ENCODE measurements at regions not wholly inside any gene's neighbourhood (a gene's known extent, or its start where the extent isn't known, plus 50 kb on each side); places are given as distances from the start of the nearest gene placed in this dataset.

DNA sequence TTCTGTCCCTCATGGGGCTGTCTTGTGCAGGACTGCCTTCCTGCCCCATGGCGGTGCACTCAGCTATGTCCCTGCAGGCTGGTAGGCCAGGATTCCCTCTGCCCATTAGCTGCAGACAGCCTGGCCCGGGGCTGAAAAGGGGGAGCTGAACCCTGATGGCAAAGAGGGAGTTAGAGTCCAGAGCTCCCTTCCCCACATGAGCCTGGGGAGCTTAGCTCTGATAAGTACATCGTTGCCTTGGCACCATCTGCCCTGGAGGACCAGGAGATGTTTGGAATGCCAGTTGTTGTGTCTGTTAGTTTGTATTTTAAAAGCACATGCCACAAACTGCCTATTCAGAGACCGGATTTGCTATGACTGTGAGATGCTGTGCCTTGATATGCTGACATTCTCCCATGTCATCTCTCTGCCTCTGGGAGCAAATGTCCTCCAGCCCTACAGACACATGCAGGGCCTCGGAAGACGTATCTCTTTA, 65.1 kb upstream of the AFF3 start:
- H3K4me1 ChIP-seq: no peaks in the 10 kb centered on the region
- DNase-seq (ENCODE audit: low spot score in 2 of 2): no peak
- H3K36me3 ChIP-seq: no peaks in the 10 kb centered on the region
- no peak for TF ChIP-seq EP300 (IDR thresholded peaks at IDR 0.05)
- no peak for TF ChIP-seq CTCF (IDR thresholded peaks at IDR 0.05)
- TF ChIP-seq POLR2A (IDR thresholded peaks at IDR 0.05): no peak
- TF ChIP-seq POLR2AphosphoS5 (IDR thresholded peaks at IDR 0.05): no peak
- H3K27ac ChIP-seq: no peak overlapping the region
- H3K9me3 ChIP-seq: no peaks in the 10 kb centered on the region
- WGBS: 62% methylated on average over 6 of the region's 6 CpGs
- H3K27me3 ChIP-seq: no peaks in the 10 kb centered on the region
- no peak overlapping the region for H3K4me3 ChIP-seq

DNA sequence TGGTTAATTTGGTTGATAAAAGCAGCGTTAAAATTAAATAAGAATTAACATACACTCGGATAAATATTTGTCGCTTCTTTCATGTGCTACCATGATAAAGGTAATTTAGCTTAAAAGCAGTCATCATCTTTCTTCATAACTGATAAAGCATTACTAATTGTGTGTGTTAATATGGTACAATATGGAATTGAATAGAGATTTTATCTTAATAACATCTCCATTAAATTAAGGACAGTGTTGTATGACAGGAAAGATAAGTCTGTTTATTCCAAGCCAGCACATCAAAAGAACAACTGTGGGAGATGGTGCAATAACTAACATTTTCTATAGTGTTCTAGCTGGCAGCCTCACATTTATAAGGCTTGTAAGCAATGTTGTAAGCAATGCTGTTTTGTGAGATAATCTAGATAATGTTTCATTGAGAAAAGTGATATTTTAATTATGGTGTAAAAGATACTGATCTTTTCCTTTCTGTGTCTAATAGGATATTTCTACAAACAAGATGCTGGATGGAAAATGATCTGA, 64.4 kb upstream of the AFF3 start:
- no peaks in the 10 kb centered on the region for H3K4me1 ChIP-seq
- no peaks in the 10 kb centered on the region for H3K9me3 ChIP-seq
- no peak overlapping the region for H3K27ac ChIP-seq
- DNase-seq (ENCODE audit: low spot score in 2 of 2): no peak
- 96% methylated on average over 3 of the region's 3 CpGs for WGBS
- H3K27me3 ChIP-seq: no peaks in the 10 kb centered on the region
- TF ChIP-seq POLR2A (IDR thresholded peaks at IDR 0.05) (no peak), POLR2AphosphoS5 (IDR thresholded peaks at IDR 0.05) (no peak), CTCF (IDR thresholded peaks at IDR 0.05) (no peak), EP300 (IDR thresholded peaks at IDR 0.05) (no peak)
- no peaks in the 10 kb centered on the region for H3K36me3 ChIP-seq
- no peak overlapping the region for H3K4me3 ChIP-seq

- Histone ChIP-seq H3K36me3 (no peaks in the 10 kb centered on the region), H3K27me3 (no peaks in the 10 kb centered on the region), H3K27ac (no peak overlapping the region), H3K9me3 (no peaks in the 10 kb centered on the region), H3K4me3 (no peak overlapping the region), H3K4me1 (no peaks in the 10 kb centered on the region)
- no peak for DNase-seq (ENCODE audit: low spot score in 2 of 2)
- WGBS: 74% methylated on average over 7 of the region's 7 CpGs
- TF ChIP-seq CTCF (IDR thresholded peaks at IDR 0.05) (no peak), POLR2AphosphoS5 (IDR thresholded peaks at IDR 0.05) (no peak), POLR2A (IDR thresholded peaks at IDR 0.05) (no peak), EP300 (IDR thresholded peaks at IDR 0.05) (no peak)
Observed at GRCh38 chr2:100205174-100205573, 62.8 kb upstream of the AFF3 start.

DNA sequence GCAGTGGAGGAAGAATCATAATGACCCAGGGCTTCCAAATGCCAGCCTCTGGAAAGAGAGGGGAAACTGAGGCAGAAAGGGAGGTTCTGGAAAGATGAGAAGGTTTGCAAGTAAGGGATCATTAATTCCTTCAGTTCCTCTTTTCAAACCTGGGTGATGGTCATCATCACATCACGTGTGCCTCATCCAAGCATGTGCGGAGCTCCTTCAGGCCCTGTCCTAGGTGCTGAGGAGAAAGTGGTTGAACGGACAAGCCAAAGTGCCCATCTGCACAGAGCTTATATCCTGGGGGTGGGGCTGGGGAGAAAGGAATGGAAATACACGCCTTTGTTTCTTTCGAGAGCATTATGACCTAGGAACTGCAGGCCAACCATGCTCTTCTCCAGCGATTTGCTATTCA, 60.2 kb upstream of the AFF3 start:
- no peaks in the 10 kb centered on the region for H3K36me3 ChIP-seq
- TF ChIP-seq POLR2AphosphoS5 (IDR thresholded peaks at IDR 0.05) (no peak), POLR2A (IDR thresholded peaks at IDR 0.05) (no peak), EP300 (IDR thresholded peaks at IDR 0.05) (no peak), CTCF (IDR thresholded peaks at IDR 0.05) (no peak)
- 91% methylated on average over 6 of the region's 6 CpGs for WGBS
- H3K4me3 ChIP-seq: no peak overlapping the region
- H3K9me3 ChIP-seq: no peaks in the 10 kb centered on the region
- no peak for DNase-seq (ENCODE audit: low spot score in 2 of 2)
- peaks cover 12% of the 10 kb centered on the region for H3K4me1 ChIP-seq
- H3K27ac ChIP-seq: no peak overlapping the region
- no peaks in the 10 kb centered on the region for H3K27me3 ChIP-seq

- Histone ChIP-seq H3K27ac (no peak overlapping the region), H3K36me3 (no peaks in the 10 kb centered on the region), H3K4me3 (no peak overlapping the region), H3K27me3 (no peaks in the 10 kb centered on the region), H3K4me1 (peaks cover 15% of the 10 kb centered on the region), H3K9me3 (no peaks in the 10 kb centered on the region)
- 84% methylated on average over 4 of the region's 4 CpGs for WGBS
- no peak for DNase-seq (ENCODE audit: low spot score in 2 of 2)
- TF ChIP-seq CTCF (IDR thresholded peaks at IDR 0.05) (no peak), POLR2AphosphoS5 (IDR thresholded peaks at IDR 0.05) (no peak), EP300 (IDR thresholded peaks at IDR 0.05) (no peak), POLR2A (IDR thresholded peaks at IDR 0.05) (no peak)
Observed at GRCh38 chr2:100200985-100201384, 58.6 kb upstream of the AFF3 start.
